Gastrocnemius medialis (tissue), 4 donors: ENCODE measurements at regions not wholly inside any gene's neighbourhood (a gene's known extent, or its start where the extent isn't known, plus 50 kb on each side); places are given as distances from the start of the nearest gene placed in this dataset.

Experiments
- POLR2A ChIP-seq, 2 donors: fragments of 450-650 bp; IDR thresholded peaks; one replicate each; pipeline ENCODE4 v1.6.1; 2017; ENCODE audit warnings: antibody characterized with exemption in 2 of 2, mild to moderate bottlenecking in 2 of 2, moderate library complexity in 2 of 2
- TF ChIP-seq, protein P1 (sequence below), 5 experiments: fragments of 450-650 bp in 3 of 5; fragments of 200-600 bp in 2 of 5; sonication (generic) in 2 of 5; IDR thresholded peaks in 4 of 5; conservative IDR thresholded peaks in 1 of 5; 1 replicate in 4 of 5; 2 replicates in 1 of 5; pipeline ENCODE4 v1.5.1; 2016 to 2019; ENCODE audit warnings: antibody characterized with exemption in 5 of 5, mild to moderate bottlenecking in 3 of 5, moderate library complexity in 3 of 5

DNA sequence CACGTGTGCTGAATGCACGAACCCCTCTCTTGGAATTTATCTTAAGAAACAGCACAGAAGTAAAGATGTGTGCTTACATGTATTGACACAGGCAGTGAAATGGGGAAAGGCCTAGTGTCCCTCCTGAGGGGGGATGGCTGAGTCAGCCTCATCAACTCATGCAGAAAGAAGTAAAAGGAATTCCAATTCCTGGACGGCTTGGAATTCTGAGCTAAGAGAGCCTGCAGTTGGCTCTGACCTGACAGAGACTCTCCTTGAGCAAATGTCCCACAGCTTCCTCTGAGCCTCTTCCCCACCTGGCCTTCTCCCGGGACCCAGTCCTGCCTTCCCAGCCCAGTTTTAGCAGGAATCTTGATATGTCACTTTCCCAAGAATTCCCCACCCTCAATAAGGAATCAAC is 542.4 kb upstream of the ADARB2 start:
- TF ChIP-seq, protein P1, sequence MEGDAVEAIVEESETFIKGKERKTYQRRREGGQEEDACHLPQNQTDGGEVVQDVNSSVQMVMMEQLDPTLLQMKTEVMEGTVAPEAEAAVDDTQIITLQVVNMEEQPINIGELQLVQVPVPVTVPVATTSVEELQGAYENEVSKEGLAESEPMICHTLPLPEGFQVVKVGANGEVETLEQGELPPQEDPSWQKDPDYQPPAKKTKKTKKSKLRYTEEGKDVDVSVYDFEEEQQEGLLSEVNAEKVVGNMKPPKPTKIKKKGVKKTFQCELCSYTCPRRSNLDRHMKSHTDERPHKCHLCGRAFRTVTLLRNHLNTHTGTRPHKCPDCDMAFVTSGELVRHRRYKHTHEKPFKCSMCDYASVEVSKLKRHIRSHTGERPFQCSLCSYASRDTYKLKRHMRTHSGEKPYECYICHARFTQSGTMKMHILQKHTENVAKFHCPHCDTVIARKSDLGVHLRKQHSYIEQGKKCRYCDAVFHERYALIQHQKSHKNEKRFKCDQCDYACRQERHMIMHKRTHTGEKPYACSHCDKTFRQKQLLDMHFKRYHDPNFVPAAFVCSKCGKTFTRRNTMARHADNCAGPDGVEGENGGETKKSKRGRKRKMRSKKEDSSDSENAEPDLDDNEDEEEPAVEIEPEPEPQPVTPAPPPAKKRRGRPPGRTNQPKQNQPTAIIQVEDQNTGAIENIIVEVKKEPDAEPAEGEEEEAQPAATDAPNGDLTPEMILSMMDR (IDR thresholded peaks at IDR 0.05 in 4 of 5, conservative IDR thresholded peaks at IDR 0.05 in 1 of 5), result no peak
- TF ChIP-seq POLR2A (IDR thresholded peaks at IDR 0.05), result no peak
